Stomach (tissue), 4 donors: ENCODE measurements at regions not wholly inside any gene's neighbourhood (a gene's known extent, or its start where the extent isn't known, plus 50 kb on each side); places are given as distances from the start of the nearest gene placed in this dataset.

Experiments used
- CTCF ChIP-seq, 7 experiments: fragments of 450-650 bp in 4 of 7; fragments of 200-600 bp in 3 of 7; sonication (generic) in 3 of 7; IDR thresholded peaks; one replicate each; pipeline ENCODE4 v1.5.1; 2016 to 2019; ENCODE audit warnings: antibody characterized with exemption in 7 of 7, control low read depth in 2 of 7, mild to moderate bottlenecking in 1 of 7
- POLR2A ChIP-seq, 4 donors: fragments of 450-650 bp; IDR thresholded peaks; one replicate each; pipeline ENCODE4 v1.6.1; 2016; ENCODE audit warnings: antibody characterized with exemption in 4 of 4, control low read depth in 2 of 4, mild to moderate bottlenecking in 1 of 4, moderate library complexity in 1 of 4
- POLR2AphosphoS5 ChIP-seq, 3 donors: sonication (generic); formaldehyde crosslinking; IDR thresholded peaks; one replicate each; pipeline ENCODE4 v1.6.1; 2016; ENCODE audit warnings: antibody characterized with exemption in 3 of 3

DNA sequence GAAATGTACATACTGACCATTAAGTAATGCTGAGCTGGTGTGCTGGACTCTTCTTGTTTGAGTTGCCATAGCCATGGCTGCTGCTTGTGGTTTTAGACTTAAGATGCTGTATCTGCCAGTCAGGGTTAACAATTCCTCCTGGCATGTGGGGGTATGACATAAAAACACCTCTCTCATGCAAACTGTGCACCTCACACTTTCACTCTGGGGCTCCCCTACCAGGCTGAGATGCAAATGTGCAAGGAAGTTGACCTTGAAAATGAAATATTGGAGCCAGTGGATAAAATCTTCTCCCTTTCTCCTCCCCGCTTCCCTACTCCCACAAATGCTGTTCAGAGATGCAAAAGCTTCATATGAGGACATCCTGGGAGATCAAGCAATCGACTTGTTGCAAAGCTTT is 198.8 kb downstream of the FCRL5 start:
- TF ChIP-seq CTCF (IDR thresholded peaks at IDR 0.05) = no peak
- no peak for TF ChIP-seq POLR2AphosphoS5 (IDR thresholded peaks at IDR 0.05)
- no peak for TF ChIP-seq POLR2A (IDR thresholded peaks at IDR 0.05)
